Hematopoietic multipotent progenitor cell treated with erythropoietin and hydrocortisone succinate and interleukin-3 and kit ligand, for 17 days (in vitro differentiated cells): ENCODE measurements at regions not wholly inside any gene's neighbourhood (a gene's known extent, or its start where the extent isn't known, plus 50 kb on each side); places are given as distances from the start of the nearest gene placed in this dataset.
"Not testable (repeated sequence)": the region's sequence is repeated elsewhere in the genome, so short reads cannot be mapped to it uniquely, and the experiment has no call there.

Experiments used
- DNase-seq: peaks from one replicate; pipeline ENCODE4 v3.0.0-alpha.2; 2015; ENCODE audit warnings: low spot score

DNA sequence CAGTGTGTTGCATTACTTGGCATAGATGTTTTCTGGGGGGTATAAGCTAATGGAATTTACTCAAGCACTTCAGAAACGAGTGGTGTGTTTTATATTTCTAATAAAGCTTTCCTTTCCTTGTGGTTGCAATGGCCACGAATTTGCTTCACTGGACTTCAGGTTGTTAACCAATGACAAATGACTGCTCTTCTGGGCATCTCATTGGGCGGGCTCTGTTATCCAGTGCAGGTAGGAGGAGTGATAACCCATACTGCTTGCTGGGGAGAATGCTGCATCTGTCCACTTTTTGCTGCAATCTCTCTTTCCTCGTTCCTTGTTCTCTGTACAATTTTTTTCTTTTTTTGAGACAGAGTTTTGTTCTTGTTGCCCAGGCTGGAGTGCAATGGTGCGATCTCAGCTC lies 80.0 kb upstream of the RPH3A start:
- no peak for DNase-seq

DNA sequence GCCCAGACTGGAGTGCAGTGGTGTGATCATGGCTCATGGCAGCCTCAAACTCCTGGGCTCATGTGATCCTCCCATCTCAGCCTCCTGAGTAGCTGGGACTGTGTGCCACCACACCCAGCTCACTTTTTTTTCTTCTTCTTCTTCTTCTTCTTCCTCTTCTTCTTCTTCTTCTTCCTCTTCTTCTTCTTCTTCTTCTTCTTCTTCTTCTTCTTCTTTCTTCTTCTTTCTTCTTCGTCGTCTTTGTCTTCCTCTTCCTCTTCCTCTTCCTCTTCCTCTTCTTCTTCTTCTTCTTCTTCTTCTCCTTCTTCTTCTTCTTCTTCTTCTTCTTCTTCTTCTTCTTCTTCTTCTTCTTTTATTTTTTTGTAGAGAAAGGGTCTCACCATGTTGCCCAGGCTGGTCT lies 78.8 kb upstream of the RPH3A start:
- not testable (repeated sequence) for DNase-seq

DNA sequence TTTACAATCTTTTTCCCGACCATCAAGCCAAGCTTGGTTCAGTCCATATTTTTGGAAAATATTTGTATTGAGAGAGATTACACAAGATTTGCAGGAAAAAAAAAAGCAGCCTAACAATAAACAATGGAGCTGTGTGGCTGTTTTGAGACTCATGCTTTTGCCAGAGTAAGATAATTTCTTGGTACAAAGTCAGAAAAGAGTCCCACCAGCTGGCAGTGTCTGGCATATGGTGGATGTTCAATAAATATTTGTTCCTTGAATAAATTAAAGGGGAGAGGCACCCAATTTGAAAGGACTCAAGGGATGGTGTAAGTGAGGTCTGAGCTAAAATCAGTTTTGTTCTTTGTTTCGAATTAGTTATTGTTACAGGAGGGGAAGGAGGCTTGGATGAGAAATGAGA lies 78.1 kb upstream of the RPH3A start:
- no peak for DNase-seq

DNA sequence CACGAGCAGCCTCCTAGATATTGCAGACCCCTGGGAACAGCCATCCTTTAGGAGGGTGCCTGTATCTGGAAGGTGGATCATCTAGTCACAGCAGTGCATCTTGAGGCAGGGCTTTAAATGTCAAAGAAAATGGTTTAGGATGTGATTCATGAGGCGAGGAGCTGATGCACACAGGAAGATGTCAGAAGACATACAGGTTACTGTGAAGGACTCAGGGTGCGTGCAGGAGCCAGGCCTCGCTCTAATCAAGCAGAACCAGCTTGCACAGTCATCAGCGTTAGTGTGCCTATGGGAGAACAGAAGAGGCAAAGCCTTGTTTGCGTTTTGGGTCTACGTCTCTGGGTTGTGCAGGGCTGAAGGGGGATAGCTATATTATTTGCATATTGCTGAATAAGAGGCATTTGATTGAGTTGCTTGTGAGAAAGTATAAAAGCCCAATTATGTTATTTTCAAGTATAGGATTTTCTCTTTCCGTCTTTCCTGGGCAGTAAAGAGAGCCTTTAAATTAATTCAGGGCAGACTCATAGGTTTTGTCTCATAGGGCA lies 77.3 kb upstream of the RPH3A start:
- no peak for DNase-seq

DNA sequence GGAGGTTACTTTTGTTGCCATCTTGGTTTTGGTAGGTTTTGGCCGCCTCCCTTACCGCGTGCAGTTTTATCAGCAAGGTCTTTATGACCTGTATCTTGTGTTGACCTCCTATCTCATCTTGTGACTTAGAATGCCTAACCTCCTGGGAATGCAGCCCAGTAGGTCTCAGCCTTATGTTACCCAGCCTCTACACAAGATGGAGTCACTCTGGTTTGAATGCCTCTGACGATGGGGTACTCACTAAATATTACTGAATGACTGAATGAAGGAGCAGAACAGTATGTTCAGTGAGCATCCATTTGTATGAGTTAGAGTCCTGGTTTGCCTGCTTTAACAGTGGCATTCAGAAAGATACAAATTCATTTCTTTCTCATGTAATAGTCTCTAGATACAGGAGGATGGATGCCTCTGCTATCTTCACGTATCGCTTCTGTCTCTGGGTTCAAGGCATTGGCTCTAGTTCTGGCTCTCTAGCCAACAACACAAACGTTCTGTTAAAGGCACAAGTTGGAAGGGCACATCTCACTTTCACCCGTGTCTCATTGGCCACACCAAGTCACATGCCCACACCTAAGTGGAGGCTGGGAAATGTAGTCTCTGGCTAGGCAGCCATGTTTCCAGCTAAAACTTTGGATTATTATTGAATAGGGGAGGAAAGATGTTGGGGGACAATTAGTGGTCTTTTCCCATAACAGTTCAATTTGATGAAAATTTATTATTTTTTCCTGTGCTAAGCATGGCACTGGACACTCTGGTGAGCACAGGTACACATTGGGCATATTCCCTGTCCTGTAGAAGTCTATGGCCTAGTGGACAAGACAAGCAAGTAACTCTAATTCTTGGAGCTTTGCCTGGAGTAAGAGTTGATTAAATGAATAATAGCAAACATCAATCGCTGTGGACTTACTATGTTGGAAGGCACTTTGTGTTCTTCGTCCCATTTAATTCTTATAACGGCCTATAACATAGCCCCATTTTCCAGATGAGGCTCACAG lies 75.2 kb upstream of the RPH3A start:
- DNase-seq, result no peak

DNA sequence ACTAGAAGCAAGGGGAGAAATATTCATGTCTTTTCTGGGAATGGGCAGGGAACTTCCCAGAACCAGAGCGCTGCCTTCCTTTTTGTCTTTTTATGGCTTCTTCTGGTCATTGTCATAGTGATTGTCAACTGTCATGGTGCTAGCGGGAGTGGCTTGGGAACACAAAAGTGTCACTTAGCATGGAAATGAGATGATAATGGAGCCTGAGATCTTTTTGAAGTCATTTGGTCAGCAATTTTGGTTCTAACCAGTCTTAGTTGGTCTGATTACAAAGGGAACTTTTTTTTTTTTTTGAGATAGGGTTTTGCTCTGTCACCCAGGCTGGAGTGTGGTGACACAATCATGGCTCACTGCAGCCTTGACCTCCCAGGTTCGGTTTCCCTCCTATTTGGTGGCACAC lies 62.7 kb upstream of the RPH3A start:
- DNase-seq, result no peak

DNA sequence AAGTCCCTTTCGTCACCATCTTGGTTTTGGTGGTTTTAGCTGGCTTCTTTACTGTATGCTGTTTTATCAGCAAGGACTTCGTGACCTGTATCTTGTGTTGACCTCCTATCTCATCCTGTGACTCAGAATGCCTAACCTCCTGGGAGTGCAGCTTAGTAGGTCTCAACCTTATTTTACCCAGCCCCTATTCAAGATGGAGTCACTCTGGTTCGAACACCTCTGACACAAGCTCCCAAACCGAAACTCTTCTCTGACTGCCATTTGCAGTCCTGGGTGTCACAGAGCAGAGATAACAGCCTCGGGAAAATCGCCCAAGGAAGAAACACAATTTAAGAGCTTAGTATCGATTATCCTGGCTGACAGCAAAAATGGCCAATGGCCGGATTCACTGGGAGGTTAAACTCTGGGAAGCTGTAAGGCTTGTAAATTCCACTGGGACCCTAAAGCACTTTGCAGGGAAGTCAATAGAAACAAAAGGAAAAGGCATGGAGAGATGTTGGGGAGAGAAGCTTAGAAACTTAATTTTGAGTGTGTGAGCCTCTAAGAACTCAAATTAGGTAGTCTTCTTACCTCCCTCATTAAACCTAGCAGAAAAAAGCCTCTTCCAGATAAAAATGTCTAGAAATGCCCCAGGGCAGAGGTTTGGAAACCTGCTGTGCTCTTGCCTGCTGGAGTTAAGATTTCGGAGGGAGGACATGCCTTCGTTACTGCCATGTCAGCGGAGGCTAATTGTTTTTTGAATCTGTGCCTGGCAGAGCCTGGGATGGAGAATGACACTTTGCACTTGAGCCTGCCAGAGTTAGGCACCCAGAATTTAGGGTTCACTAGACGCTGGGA lies 56.5 kb upstream of the RPH3A start:
- no peak for DNase-seq

DNA sequence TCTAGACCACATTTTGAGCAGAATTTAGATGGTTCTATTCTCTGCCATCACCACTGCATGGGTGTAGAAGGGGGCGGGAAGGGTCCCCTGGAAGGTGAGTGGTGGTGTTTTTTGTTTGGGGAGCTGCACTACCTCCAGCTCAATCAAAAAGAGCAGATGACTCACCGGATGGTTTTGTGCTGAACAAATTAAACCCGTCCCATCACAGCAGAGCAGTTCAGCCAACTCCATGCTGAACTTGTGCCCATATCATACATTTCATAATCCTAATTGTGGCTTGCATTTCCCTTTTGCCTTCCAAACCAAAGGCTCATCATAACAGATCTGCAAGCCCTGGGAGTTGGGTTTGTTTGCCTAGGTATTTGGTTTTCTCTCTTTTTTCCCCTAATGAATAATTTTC lies 53.0 kb upstream of the RPH3A start:
- no peak for DNase-seq

DNA sequence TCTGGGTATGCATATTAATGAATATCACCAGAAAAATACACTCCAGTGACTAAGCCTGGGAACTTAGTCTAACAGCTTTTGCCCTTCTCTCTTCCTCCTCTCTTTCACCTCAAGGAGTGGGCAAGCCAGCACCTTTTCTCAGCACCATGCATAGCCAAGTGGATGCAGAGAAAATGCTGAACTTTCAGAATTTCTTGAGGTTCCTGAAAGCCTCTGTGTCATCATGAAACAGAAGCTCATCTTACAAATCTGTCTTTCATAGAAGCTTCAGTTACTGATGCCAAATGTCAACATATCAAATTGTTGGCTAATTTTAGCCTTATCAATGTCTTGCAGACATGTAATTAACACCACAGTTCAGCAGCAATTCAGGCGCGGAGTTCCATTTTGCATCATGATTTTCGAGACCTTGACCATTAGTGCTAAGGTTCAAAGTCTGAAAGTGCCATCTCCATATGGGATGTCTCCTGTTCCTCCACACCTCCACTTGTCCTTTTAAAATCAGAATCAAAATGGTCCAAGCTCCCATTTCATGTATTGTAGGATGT lies 51.1 kb upstream of the RPH3A start:
- DNase-seq, result no peak

DNA sequence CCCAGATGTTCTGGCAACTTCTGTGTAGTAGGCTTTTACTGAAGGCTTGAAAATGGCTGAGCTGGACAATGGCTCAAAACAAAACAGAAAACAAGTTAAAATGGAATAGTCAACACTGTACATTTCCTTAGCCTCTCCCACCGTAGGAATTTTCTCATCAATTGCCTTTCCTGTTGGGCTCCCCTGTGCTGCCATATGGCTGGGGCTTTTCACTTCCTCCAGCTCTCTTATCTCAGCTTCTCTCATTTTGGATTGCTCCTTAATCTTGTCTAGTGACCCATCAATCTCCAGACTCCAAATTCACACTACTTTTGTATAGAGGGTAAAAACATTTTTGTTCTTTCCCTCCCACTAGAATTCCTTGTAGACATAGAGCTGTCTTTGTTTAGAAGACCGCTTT lies 50.4 kb upstream of the RPH3A start:
- no peak for DNase-seq
